Peyer's patch (tissue), 4 donors: ENCODE measurements at regions not wholly inside any gene's neighbourhood (a gene's known extent, or its start where the extent isn't known, plus 50 kb on each side); places are given as distances from the start of the nearest gene placed in this dataset.
"Not testable (repeated sequence)": the region's sequence is repeated elsewhere in the genome, so short reads cannot be mapped to it uniquely, and the experiment has no call there.

Source experiments
- DNase-seq, 3 donors: peaks; one replicate each; pipeline ENCODE4 v3.0.0-alpha.2; 2017 to 2019
- H3K27ac ChIP-seq, 4 donors: fragments of 200-600 bp; sonication (generic); one replicate each; pipeline ENCODE4 v1.5.1; 2016 to 2019
- H3K27me3 ChIP-seq, 2 donors: fragments of 200-600 bp; sonication (generic); one replicate each; pipeline ENCODE4 v1.5.1; 2019
- H3K36me3 ChIP-seq, 3 donors: fragments of 200-600 bp; sonication (generic); one replicate each; pipeline ENCODE4 v1.5.1; 2016 to 2019
- H3K4me1 ChIP-seq, 4 donors: fragments of 200-600 bp; sonication (generic); one replicate each; pipeline ENCODE4 v1.5.1; 2016 to 2019
- H3K4me3 ChIP-seq, 4 donors: fragments of 200-600 bp; sonication (generic); 1 replicate in 3 of 4; 2 replicates in 1 of 4; pipeline ENCODE4 v1.5.1; 2016 to 2019; ENCODE audit warnings: mild to moderate bottlenecking in 1 of 4
- H3K9me3 ChIP-seq, 4 donors: fragments of 200-600 bp; sonication (generic); one replicate each; pipeline ENCODE4 v1.5.1; 2016 to 2019; ENCODE audit warnings: mild to moderate bottlenecking in 1 of 4
- CTCF ChIP-seq, 6 experiments: fragments of 450-650 bp in 4 of 6; fragments of 200-600 bp in 2 of 6; sonication (generic) in 1 of 6; IDR thresholded peaks; one replicate each; pipeline ENCODE4 v1.5.1; 2017 to 2019; ENCODE audit warnings: antibody characterized with exemption in 6 of 6, mild to moderate bottlenecking in 3 of 6, moderate library complexity in 1 of 6
- POLR2A ChIP-seq, 2 donors: fragments of 450-650 bp; IDR thresholded peaks; one replicate each; pipeline ENCODE4 v1.5.1; 2017; ENCODE audit warnings: antibody characterized with exemption in 2 of 2, mild to moderate bottlenecking in 2 of 2, moderate library complexity in 2 of 2

- Histone ChIP-seq H3K27me3 (no peaks in the 10 kb centered on the region), H3K27ac (no peak overlapping the region), H3K36me3 (no peaks in the 10 kb centered on the region), H3K4me1 (no peaks in the 10 kb centered on the region), H3K4me3 (no peak overlapping the region), H3K9me3 (no peaks in the 10 kb centered on the region)
- no peak for DNase-seq
- TF ChIP-seq POLR2A (IDR thresholded peaks at IDR 0.05) (no peak), CTCF (IDR thresholded peaks at IDR 0.05) (no peak)
Observed at GRCh38 chr13:60273971-60274527, 110.3 kb upstream of the DIAPH3 start.

GRCh38 chr13:60274655-60275054 lies 110.9 kb upstream of the DIAPH3 start:
- no peak for DNase-seq
- no peaks in the 10 kb centered on the region for H3K4me1 ChIP-seq
- no peak overlapping the region for H3K27ac ChIP-seq
- no peaks in the 10 kb centered on the region for H3K36me3 ChIP-seq
- no peaks in the 10 kb centered on the region for H3K27me3 ChIP-seq
- H3K9me3 ChIP-seq = no peaks in the 10 kb centered on the region
- TF ChIP-seq POLR2A (IDR thresholded peaks at IDR 0.05) = no peak
- TF ChIP-seq CTCF (IDR thresholded peaks at IDR 0.05) = no peak
- no peak overlapping the region for H3K4me3 ChIP-seq

- Histone ChIP-seq H3K4me3 (no peak overlapping the region), H3K4me1 (no peaks in the 10 kb centered on the region), H3K27ac (no peak overlapping the region), H3K27me3 (no peaks in the 10 kb centered on the region), H3K9me3 (no peaks in the 10 kb centered on the region), H3K36me3 (no peaks in the 10 kb centered on the region)
- no peak for DNase-seq
- no peak for TF ChIP-seq POLR2A (IDR thresholded peaks at IDR 0.05)
- no peak for TF ChIP-seq CTCF (IDR thresholded peaks at IDR 0.05)
Observed at GRCh38 chr13:60275208-60275607, 111.5 kb upstream of the DIAPH3 start.

GRCh38 chr13:60280524-60280923 lies 116.5 kb upstream of the TDRD3 start:
- H3K4me1 ChIP-seq, H3K36me3 ChIP-seq, DNase-seq, H3K9me3 ChIP-seq, H3K27me3 ChIP-seq, H3K27ac ChIP-seq, H3K4me3 ChIP-seq: not testable (repeated sequence)

GRCh38 chr13:60282186-60282585 lies 114.8 kb upstream of the TDRD3 start:
- H3K36me3 ChIP-seq = no peaks in the 10 kb centered on the region
- TF ChIP-seq POLR2A (IDR thresholded peaks at IDR 0.05) (no peak), CTCF (IDR thresholded peaks at IDR 0.05) (no peak)
- no peak for DNase-seq
- no peak overlapping the region for H3K27ac ChIP-seq
- no peaks in the 10 kb centered on the region for H3K9me3 ChIP-seq
- H3K4me3 ChIP-seq = no peak overlapping the region
- no peaks in the 10 kb centered on the region for H3K4me1 ChIP-seq
- no peaks in the 10 kb centered on the region for H3K27me3 ChIP-seq

GRCh38 chr13:60282708-60283107 lies 114.3 kb upstream of the TDRD3 start:
- DNase-seq = no peak
- Histone ChIP-seq H3K9me3 (no peaks in the 10 kb centered on the region), H3K4me3 (no peak overlapping the region), H3K27me3 (no peaks in the 10 kb centered on the region), H3K27ac (no peak overlapping the region), H3K36me3 (no peaks in the 10 kb centered on the region), H3K4me1 (no peaks in the 10 kb centered on the region)
- TF ChIP-seq CTCF (IDR thresholded peaks at IDR 0.05) (no peak), POLR2A (IDR thresholded peaks at IDR 0.05) (no peak)
